Brain pericyte (primary cell): ENCODE measurements at regions not wholly inside any gene's neighbourhood (a gene's known extent, or its start where the extent isn't known, plus 50 kb on each side); places are given as distances from the start of the nearest gene placed in this dataset.
A peak's percentile ranks its signal among the peaks of the same experiment; 100 is the strongest.

Source experiments
- DNase-seq: peaks from one replicate; pipeline ENCODE4 v3.0.0-alpha.2; 2012; ENCODE audit warnings: low read depth, low spot score

- DNase-seq = no peak
These were observed 195.2 kb downstream of the AXIN2 start for GRCh38 chr17:65366102-65366844.

DNA sequence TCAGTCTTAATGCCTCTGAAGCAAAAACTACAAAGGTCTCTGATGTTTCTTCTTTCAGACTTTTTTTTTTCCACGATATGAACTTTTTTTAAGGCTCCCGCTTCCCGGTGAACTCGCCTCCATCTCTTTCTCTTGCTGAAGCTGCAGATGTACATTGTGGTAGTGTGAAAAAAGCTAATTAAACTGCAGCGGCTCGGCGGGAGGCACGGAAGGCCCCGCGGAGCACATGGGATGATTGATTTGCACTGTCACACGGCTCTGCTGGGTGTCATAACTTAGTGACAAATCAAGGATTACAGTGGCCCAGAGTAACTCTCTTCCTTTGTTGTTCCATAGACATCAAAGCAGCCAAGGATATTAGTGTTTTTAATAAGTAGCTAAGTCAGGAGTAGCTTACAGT, 196.3 kb downstream of the AXIN2 start:
- DNase-seq = no peak

DNA sequence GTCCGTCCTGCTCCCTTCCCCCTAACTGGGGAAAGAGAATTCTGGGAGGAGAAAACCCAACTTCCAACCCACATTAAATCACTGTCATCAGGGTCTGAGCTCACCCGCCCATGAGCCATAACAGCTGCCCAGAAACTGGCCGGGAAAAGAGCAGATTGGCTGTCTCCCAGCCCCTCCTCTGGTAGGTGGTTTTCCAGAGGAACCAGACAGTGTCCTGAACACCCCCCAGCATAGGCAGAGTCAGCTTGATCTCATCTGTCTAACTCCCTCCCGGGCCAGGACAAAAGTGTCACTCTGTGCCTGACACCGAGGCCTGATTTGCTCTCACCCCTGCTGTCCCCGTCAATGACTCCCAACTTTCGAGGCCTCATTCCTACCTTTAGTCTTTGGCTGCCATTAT, 197.0 kb downstream of the AXIN2 start:
- DNase-seq = no peak

GRCh38 chr17:65362826-65363225, 198.6 kb downstream of the AXIN2 start:
- no peak for DNase-seq

GRCh38 chr17:65360961-65361552, 200.4 kb downstream of the AXIN2 start:
- DNase-seq = no peak

DNA sequence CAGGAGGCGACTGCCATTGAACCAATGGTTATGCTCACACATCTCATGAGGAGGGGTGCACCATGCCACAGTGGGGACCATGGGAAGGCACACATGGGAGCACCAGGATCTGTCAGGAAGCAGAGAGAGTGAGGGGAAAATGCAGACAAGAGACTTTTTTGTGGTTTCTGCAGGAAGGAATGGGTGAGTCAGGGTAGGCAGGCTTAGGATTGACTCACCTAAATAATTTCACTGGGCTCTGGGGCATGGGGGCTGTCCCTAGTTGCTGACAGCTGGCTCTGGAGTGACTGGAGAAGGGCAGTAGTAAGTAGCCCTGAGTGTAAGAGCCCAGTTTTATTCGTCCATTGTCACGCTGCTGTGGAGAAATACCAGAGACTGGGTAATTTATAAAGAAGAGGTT, 202.4 kb downstream of the AXIN2 start:
- no peak for DNase-seq

DNA sequence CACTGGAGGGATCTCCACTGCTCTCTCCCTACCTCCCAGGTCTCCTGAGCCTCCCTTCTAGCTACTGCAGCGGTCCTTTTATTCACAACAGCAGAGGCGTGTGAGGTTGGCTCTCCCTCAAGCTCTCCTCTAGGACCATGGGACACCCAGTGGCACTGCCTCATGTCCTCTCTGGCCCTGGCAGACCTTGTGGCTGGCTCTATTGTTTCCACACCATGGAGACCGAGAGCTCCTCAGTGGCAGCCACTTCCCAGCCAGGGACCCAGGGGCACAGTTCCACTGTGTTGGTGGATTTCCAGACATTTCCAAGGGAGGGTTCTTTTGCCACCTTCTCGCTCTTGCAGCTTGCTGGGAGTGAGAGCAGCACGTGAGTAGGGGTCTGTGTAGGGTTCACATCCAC, 204.9 kb downstream of the AXIN2 start:
- no peak for DNase-seq

- DNase-seq = no peak
These were observed 206.2 kb downstream of the AXIN2 start for GRCh38 chr17:65355246-65355645.

DNA sequence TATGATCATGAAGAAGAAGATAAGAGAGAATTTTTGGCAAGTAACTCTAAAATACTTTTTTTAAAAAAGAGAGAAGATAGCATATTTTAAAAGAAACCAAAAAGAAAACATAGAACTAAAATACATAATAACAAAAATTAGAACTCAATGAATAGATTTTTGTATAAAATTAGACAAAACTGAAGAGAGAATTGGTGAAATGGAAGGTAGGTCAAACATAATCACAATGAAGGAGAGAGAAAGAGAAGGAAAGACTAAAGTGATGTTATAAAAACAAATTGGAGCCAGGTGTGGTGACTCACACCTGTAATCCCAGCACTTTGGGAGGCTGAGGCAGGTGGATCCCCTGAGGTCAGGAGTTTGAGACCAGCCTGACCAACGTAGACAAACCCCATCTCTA, 211.5 kb downstream of the AXIN2 start:
- DNase-seq = no peak

- DNase-seq = no peak
These were observed 209.0 kb downstream of the RGS9 start for GRCh38 chr17:65346166-65346565.

DNA sequence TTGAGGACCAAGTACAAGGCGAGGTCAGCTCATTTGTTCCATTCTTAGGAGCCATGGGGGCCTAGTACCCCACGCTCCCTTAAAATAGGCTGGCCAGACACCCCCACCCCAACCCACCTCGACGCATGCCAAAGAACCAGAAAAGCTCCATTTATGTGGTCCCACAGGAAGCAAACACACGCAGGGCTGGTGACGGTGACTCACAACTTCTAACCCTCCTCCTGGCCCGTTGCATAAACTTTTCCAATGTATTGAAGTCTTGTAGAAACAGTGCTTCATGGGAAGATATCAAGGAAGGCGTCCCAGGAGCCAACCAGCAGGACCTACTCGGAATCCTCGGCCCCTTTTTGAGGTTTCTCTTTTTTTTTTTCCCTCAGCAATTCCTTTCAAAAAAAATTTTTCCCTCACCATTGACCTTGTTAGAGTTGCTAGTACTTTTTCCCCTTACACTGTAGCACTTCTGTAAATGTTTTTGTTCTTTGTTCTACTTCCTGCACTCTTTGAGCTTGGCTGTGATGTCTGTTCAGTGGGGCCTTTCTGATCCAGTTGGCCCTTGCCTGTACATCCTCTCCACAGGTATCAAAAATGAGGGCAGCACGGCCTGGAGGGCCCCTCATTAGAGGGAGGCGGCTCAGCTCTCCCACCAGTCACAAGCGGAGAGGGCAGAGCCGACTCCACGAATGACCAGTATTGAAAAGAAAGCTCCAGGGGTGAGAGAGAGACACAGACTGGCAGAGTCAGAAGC, 208.3 kb downstream of the RGS9 start:
- DNase-seq = peak; percentile 34

DNA sequence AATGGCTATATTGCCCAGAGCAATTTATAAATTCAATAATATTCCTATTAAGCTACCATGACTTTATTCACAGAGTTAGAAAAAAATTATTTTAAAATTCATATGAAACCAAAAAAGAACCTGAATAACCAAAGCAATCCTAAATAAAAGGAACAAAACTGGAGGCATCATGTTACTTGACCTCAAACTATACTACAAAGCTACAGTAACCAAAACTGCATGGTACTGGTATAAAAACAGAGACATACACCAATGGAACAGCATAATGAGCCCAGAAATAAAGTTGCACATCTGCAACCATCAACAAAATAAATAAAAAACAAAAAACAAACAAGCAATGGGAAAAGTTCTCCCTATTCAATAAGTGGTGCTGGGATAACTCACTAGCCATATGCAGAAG, 203.2 kb downstream of the RGS9 start:
- DNase-seq = no peak

DNA sequence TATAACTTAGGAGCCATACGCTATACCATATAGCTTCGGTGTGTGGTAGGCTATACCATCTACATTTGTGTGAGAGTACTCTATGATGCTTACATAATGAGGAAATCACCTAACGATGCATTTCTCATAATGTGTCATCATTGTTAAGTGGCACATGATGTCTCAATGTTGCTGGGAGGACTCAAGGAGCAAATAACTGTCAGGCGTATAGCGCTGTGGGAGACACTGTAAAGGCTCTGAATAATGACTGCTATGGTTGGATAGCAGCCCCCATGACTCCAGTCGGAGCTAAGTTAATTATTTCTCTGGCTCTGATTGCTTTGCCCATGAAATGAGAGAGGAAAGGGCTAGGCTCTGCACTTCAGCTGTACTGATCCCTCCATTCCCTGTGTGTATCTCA, 197.2 kb downstream of the RGS9 start:
- no peak for DNase-seq

DNA sequence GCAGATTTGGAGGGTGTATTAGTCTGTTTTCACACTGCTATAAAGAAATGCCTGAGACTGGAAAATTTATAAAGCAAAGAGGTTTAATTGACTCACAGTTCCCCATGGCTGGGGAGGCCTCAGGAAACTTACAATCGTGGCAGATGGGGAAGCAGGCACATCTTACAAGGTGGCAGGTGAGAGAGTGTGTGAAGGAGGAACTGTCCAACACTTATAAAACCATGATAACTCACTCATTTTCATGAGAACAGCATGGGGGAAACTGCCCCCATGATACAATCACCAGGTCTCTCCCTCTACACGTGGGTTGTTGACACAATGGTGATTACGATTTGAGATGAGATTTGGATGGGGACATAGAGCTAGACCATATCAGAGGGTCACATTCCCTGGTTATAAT, 195.6 kb downstream of the RGS9 start:
- no peak for DNase-seq

DNA sequence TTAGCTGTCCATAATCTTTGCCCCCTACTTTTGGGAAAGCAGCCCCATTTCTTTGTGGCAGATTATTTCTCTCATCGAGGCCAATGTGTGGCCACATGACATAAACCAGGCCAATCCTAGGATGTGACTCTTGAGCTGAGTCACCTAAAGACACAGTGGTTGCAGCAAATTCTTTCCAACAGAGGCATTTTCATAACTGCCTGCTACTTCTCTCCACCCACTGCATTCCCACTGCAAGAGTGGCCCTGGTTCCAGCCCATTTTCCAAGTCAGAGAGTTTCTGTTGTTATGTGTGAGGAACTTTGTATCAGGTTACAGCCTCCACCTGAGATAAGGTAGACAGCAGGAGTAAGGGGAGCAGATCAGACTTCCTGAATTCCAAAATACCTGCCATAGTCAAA, 195.2 kb downstream of the RGS9 start:
- DNase-seq = no peak

GRCh38 chr17:65328567-65328966, 191.4 kb downstream of the RGS9 start:
- no peak for DNase-seq

- DNase-seq = no peak
These were observed 187.6 kb downstream of the RGS9 start for GRCh38 chr17:65324611-65325342.

DNA sequence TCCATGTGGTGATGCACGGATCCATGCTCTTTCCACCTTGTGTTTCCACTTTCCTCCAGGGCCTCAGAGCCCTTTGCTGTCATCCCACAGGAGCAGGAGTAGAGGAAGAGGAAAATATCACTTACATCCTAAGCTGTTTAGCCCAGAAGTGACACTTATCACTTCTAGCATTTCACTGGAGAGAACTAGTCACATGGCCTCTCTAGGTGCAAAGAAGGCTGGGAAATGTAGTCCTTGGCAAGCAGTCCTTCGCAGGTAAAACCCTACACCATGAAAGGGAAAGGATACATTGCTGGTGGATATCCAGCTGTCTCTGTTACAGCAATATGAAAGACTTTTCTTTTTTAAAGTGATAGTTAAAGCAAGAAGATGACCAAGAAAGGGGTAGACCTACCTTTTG, 185.9 kb downstream of the RGS9 start:
- DNase-seq = no peak

- DNase-seq = no peak
These were observed 183.7 kb downstream of the RGS9 start for GRCh38 chr17:65320820-65321219.

DNA sequence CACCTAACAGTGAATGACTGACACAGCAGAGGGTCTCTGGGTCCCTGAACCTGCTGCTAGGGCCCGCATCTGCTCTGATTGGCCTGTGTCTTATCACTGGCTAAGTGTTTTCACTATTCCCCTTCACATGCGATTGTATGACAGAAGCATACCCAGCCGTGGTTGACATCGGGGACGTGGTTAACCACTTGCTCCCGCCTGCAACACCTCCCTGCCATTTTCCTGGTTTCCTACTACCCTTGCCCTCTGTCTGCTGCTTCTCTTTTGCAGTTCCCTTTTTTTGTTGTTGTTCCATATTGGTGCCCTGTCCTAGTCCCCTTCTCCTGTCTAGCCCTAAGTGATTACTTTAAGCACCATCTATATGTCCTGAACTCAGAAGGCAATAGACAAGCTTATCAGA, 177.0 kb downstream of the RGS9 start:
- no peak for DNase-seq

DNA sequence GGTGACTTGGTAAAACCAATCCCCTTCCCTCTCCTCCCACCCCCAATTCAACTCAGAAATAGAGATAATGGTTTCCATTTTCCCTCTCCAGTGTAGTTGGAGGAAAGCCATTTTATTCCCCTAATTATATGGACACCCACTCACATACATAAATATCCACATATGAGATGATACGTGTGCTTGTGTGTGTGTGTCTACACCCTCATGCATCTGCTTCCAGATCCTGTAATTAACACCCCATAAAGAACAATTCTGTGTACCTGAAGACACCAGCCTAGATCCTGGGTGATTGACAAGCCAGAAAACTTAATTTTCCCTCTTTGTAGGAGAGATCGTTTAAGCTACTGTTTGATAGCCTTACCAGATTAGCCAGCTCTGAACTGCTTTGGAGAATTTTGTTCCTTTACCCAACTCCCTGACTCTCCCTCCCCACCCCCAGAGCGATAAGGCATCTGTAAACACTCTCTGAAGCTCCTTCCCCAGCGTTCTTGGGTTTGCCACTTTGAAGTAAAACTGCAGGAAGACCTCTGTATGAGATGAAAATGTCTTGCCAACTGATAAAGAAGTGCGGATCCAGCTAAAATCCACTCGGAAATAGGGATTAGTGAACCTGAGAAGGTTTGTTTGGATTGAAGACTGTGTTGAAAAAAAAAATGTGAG, 175.7 kb downstream of the RGS9 start:
- no peak for DNase-seq

DNA sequence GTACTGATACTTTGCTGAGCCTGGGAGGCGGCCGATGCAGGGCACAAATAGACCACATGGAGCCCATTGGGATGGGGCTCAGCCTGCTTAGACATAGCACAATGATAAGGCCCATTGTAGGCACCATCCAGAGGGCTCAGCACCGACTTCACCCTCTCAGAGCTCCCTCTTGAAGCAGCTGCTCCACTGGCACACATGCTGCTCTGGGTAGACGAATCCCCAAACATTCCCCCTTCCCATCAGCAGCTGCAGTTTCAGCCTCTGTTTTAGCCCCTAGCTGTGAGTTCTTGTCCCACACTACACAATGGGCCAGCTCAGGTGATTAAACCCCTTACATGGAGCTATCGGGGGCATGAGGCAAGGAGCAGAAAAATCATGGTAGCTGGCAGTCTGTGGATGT, 174.1 kb downstream of the RGS9 start:
- no peak for DNase-seq
